Activated T-cell treated with anti-CD3 and anti-CD28 coated beads for 48 hours (primary cell): ENCODE measurements at regions not wholly inside any gene's neighbourhood (a gene's known extent, or its start where the extent isn't known, plus 50 kb on each side); places are given as distances from the start of the nearest gene placed in this dataset.

ENCODE experiments used
- DNase-seq: peaks from one replicate; pipeline ENCODE4 v3.0.0-alpha.2; 2020; ENCODE audit warnings: low read depth

GRCh38 chr5:112626715-112627114 is 111.0 kb upstream of the APC start:
- no peak for DNase-seq

- DNase-seq, result no peak
These were observed 109.3 kb upstream of the APC start for GRCh38 chr5:112628214-112628980.

GRCh38 chr5:112630246-112631009 is 107.3 kb upstream of the APC start:
- no peak for DNase-seq

GRCh38 chr5:112634166-112634565 is 103.5 kb upstream of the APC start:
- no peak for DNase-seq

- DNase-seq, result no peak
These were observed 102.9 kb upstream of the APC start for GRCh38 chr5:112634796-112635195.

- no peak for DNase-seq
These were observed 102.4 kb upstream of the APC start for GRCh38 chr5:112635276-112635675.

GRCh38 chr5:112635771-112636731 is 101.6 kb upstream of the APC start:
- no peak for DNase-seq

GRCh38 chr5:112636751-112637150 is 100.9 kb upstream of the APC start:
- no peak for DNase-seq

GRCh38 chr5:112637343-112637742 is 100.3 kb upstream of the APC start:
- no peak for DNase-seq

GRCh38 chr5:112640546-112640945 is 97.1 kb upstream of the APC start:
- DNase-seq, result no peak

GRCh38 chr5:112641515-112642110 is 96.1 kb upstream of the APC start:
- no peak for DNase-seq

- no peak for DNase-seq
These were observed 94.8 kb upstream of the APC start for GRCh38 chr5:112642885-112643284.

- DNase-seq, result no peak
These were observed 94.2 kb upstream of the APC start for GRCh38 chr5:112643339-112643971.

- no peak for DNase-seq
These were observed 91.3 kb upstream of the APC start for GRCh38 chr5:112646139-112646936.

- no peak for DNase-seq
These were observed 90.3 kb upstream of the APC start for GRCh38 chr5:112647428-112647827.

- DNase-seq, result no peak
These were observed 89.4 kb upstream of the APC start for GRCh38 chr5:112648264-112648663.

GRCh38 chr5:112649882-112650281 is 87.8 kb upstream of the APC start:
- no peak for DNase-seq

GRCh38 chr5:112653638-112654205 is 84.0 kb upstream of the APC start:
- no peak for DNase-seq

- DNase-seq, result no peak
These were observed 82.2 kb upstream of the APC start for GRCh38 chr5:112655513-112655912.

GRCh38 chr5:112656451-112656850 is 81.2 kb upstream of the APC start:
- no peak for DNase-seq
